H4 (cell line): ENCODE measurements at regions not wholly inside any gene's neighbourhood (a gene's known extent, or its start where the extent isn't known, plus 50 kb on each side); places are given as distances from the start of the nearest gene placed in this dataset.
A peak's percentile ranks its signal among the peaks of the same experiment; 100 is the strongest.
"Not testable (repeated sequence)": the region's sequence is repeated elsewhere in the genome, so short reads cannot be mapped to it uniquely, and the experiment has no call there.

Experiments
- DNase-seq: peaks from one replicate; pipeline ENCODE4 v3.0.0-alpha.2; 2015; ENCODE audit warnings: low spot score

GRCh38 chr9:2277644-2278043 lies 262.5 kb downstream of the SMARCA2 start:
- not testable (repeated sequence) for DNase-seq

DNA sequence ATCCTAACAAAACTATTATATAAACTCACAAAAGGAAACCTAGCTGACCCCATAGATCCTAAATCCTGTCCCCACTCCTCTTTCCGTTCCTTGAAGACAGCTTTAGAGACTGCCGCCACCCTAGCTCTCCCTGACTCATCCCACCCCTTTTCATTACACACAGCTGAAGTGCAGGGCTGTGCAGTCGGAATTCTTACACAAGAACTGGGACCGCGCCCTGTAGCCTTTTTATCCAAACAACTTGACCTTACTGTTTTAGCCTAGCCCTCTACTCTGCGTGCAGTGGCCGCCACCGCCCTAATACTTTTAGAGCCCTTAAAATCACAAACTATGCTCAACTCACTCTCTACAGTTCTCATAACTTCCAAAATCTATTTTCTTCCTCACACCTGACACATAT lies 264.0 kb downstream of the SMARCA2 start:
- DNase-seq: not testable (repeated sequence)

DNA sequence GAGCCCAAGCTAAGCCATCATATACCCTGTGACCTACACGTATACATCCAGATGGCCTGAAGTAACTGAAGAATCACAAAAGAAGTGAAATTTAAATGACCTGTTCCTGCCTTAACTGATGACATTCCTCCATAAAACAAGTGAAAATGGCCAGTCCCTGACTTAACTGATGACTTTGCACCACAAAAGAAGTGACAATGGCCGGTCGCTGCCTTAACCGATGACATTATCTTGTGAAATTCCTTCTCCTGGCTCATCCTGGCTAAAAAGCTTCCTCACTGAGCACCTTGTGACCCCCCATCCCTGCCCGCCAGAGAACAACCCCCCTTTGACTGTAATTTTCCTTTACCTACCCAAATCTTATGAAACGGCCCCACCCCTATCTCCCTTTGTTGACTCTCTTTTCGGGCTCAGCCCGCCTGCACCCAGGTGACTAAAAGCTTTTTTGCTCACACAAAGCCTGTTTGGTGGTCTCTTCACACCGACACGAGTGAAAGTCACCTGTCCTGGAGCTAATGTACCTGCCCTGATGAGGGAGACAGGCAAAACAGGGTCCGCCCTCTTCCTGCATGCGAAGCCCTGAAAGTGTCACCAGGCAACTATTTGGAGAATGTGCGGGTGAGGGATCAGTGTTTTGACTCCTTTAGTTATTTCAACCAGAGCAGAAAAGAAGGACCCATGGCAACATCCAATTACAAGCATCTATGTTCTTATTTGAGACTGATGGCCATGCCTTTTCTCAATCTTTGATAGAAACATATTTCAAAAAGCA lies 266.1 kb downstream of the SMARCA2 start:
- DNase-seq: peak; percentile 19

DNA sequence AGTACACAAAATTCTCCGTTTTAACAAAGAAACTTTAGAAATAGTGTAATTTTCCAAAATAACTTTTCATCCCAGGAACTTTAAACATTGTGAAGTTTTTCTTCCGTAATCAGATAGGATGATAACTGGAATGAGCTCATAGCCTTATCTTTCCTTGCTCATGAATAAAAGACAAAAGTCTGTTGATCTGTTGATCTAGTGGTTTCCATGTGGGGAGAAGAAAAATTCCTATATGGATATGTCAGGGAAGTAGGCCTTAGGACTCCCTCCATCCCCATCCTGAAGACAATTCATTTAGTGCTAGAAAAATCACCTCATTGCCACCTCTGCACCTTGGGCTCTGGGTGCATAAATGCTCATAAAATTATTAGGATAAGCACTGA lies 266.6 kb downstream of the SMARCA2 start:
- no peak for DNase-seq

GRCh38 chr9:2284770-2285169 lies 269.6 kb downstream of the SMARCA2 start:
- DNase-seq: no peak

- no peak for DNase-seq
Measured at GRCh38 chr9:2285416-2286332, 270.5 kb downstream of the SMARCA2 start.

DNA sequence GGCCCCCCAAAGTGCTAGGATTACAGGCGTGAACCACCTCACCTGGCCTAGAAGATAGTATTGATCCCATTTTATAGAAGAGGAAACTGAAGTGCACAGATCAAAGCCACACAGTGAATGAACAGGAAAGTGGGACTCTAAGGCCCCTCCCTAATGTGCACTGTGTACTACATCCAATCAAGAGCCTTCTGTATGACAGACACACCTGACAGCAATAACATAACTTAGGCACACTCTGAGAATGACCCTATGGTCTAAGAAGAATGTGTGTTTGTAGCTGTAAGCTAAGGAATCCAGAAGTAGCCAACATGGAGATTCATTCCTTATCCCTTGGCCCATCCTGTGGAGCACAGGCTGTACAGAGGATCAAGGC lies 271.2 kb downstream of the SMARCA2 start:
- no peak for DNase-seq

GRCh38 chr9:2286825-2287455 lies 271.8 kb downstream of the SMARCA2 start:
- DNase-seq: no peak

GRCh38 chr9:2288309-2288708 lies 273.2 kb downstream of the SMARCA2 start:
- no peak for DNase-seq

GRCh38 chr9:2289263-2289662 lies 274.1 kb downstream of the SMARCA2 start:
- DNase-seq: no peak

GRCh38 chr9:2290382-2290781 lies 275.2 kb downstream of the SMARCA2 start:
- DNase-seq: no peak

GRCh38 chr9:2291980-2292704 lies 277.0 kb downstream of the SMARCA2 start:
- DNase-seq: peak; percentile 67

GRCh38 chr9:2292733-2293132 lies 277.6 kb downstream of the SMARCA2 start:
- DNase-seq: no peak

DNA sequence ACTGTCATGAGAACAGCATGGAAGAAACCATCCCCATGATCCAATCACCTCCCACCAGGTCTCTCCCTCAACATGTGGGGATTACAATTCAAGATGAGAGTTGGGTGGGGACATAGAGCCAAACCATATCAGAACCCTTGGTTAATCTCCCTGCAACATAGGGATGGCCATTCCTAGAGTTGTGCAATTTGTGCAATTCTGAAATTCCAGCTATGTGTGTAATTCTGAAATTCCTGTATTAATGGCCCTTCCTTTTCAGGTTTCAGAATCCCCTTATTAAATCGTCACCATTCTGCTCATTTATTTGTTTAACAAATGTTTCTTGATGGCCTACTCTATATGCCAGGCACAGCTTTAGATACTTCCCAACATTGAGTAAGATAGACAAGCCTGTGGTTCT lies 282.6 kb downstream of the SMARCA2 start:
- DNase-seq: no peak

- DNase-seq: no peak
Measured at GRCh38 chr9:2298217-2298616, 283.1 kb downstream of the SMARCA2 start.

GRCh38 chr9:2299156-2299842 lies 284.2 kb downstream of the SMARCA2 start:
- no peak for DNase-seq

- no peak for DNase-seq
Measured at GRCh38 chr9:2299843-2300205, 284.7 kb downstream of the SMARCA2 start.

DNA sequence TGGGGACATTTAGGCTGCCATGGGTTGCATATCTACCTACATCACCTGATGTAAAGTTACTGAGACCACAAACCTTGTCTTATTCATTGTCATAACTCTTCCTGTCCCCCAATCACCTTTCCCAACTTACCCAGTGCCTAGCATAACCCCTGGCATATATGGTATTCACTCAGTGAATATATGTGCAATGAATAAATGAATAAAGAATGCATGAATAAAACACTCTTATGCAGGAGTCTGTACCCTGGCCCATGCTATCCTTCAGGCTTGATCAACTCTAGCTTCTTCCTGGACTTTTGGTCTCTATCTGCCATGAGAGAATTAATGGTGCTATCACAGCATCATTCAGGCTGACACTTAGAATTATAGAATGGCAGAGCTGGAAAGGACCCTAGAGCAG lies 285.2 kb downstream of the SMARCA2 start:
- DNase-seq: no peak

- DNase-seq: no peak
Measured at GRCh38 chr9:2302606-2303005, 287.5 kb downstream of the SMARCA2 start.

DNA sequence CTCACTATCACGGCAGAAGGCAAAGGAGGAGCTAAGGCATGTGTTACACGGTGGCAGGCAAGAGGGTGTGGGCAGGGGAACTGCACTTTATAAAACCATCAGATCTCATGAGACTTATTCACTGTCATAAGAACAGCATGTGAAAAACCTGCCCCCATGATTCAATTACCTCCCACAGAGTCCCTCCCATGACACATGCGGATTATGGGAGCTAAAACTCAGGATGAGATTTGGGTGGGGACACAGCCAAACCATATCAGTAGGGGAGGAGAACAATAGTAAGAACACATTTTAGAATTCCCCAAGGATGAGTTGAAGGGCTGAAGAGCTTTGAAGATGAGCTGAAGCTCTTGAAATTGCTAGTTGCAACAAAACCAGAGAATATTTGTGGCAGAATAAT lies 287.9 kb downstream of the SMARCA2 start:
- DNase-seq: no peak

DNA sequence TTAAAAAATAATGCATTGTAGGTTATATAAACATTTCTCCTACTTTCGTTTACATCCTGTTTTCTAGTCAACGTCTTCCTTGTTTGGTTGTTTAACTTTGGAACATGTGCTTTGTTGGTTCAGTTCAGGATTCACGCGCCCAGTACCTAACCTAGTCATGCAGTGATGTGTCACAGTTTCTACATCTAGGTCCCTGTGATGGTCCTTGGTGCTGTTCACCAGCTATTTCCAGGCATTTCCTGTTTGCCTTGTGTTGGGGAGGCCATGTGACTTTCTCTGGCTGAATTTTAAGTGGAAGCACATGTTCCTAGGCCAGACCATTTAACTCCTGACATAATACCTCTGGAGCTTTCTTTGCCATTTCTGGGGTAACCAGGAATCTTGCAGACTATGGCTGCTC lies 292.3 kb downstream of the SMARCA2 start:
- peak; percentile 60 for DNase-seq
